HEK293T (cell line): ENCODE measurements at regions not wholly inside any gene's neighbourhood (a gene's known extent, or its start where the extent isn't known, plus 50 kb on each side); places are given as distances from the start of the nearest gene placed in this dataset.
"Not testable (repeated sequence)": the region's sequence is repeated elsewhere in the genome, so short reads cannot be mapped to it uniquely, and the experiment has no call there.

Experiments
- CTCF ChIA-PET: fragments of 350-600 bp; formaldehyde crosslinking; extraction: SDS; loops from one replicate; lab custom pipeline; 2021; ENCODE audit warnings: antibody characterized with exemption, inconsistent platforms; lab: Yijun Ruan, JAX
- POLR2A ChIA-PET: fragments of 350-600 bp; formaldehyde crosslinking; extraction: SDS; loops from one replicate; lab custom pipeline; 2020; ENCODE audit warnings: antibody characterized with exemption, inconsistent platforms; lab: Yijun Ruan, JAX
- DNase-seq: peaks from one replicate; pipeline ENCODE4 v3.0.0; 2012; ENCODE audit warnings: mixed read lengths; ENCODE audit errors: extremely low spot score
- ARNT ChIP-seq: fragments of 450-650 bp; IDR thresholded peaks from 2 replicates; pipeline ENCODE4 v1.6.1; 2017; ENCODE audit warnings: mild to moderate bottlenecking
- BHLHE40 ChIP-seq: fragments of 450-650 bp; IDR thresholded peaks from 2 replicates; pipeline ENCODE4 v1.6.1; 2016; ENCODE audit warnings: mild to moderate bottlenecking, moderate library complexity, borderline replicate concordance
- ELF4 ChIP-seq: fragments of 450-650 bp; IDR thresholded peaks from 2 replicates; pipeline ENCODE4 v1.6.1; 2017; ENCODE audit warnings: antibody characterized with exemption
- FOXK2 ChIP-seq: fragments of 450-650 bp; IDR thresholded peaks from 2 replicates; pipeline ENCODE4 v1.6.1; 2016; ENCODE audit warnings: mild to moderate bottlenecking
- FOXM1 ChIP-seq: fragments of 450-650 bp; IDR thresholded peaks from 2 replicates; pipeline ENCODE4 v1.6.1; 2017; ENCODE audit warnings: mild to moderate bottlenecking, borderline replicate concordance
- HDGF ChIP-seq: fragments of 450-650 bp; IDR thresholded peaks from 2 replicates; pipeline ENCODE4 v1.6.1; 2017; ENCODE audit warnings: antibody characterized with exemption, borderline replicate concordance
- L3MBTL2 ChIP-seq: fragments of 450-650 bp; conservative IDR thresholded peaks from 2 replicates; pipeline ENCODE4 v1.6.1; 2016; ENCODE audit warnings: mild to moderate bottlenecking
- LEF1 ChIP-seq: fragments of 450-650 bp; IDR thresholded peaks from 2 replicates; pipeline ENCODE4 v1.6.1; 2017; ENCODE audit warnings: mild to moderate bottlenecking, borderline replicate concordance
- NFRKB ChIP-seq: fragments of 450-650 bp; IDR thresholded peaks from 2 replicates; pipeline ENCODE4 v1.6.1; 2016; ENCODE audit warnings: mild to moderate bottlenecking, moderate library complexity
- PKNOX1 ChIP-seq: fragments of 450-650 bp; IDR thresholded peaks from 2 replicates; pipeline ENCODE4 v1.6.1; 2016
- SP1 ChIP-seq: fragments of 450-650 bp; IDR thresholded peaks from 2 replicates; pipeline ENCODE4 v1.6.1; 2017
- SUZ12 ChIP-seq: fragments of 450-650 bp; IDR thresholded peaks from 2 replicates; pipeline ENCODE4 v1.6.1; 2016; ENCODE audit warnings: mild to moderate bottlenecking
- TARDBP ChIP-seq: fragments of 450-650 bp; IDR thresholded peaks from 2 replicates; pipeline ENCODE4 v1.6.1; 2016
- ZNF384 ChIP-seq: fragments of 450-650 bp; IDR thresholded peaks from 2 replicates; pipeline ENCODE4 v1.6.1; 2016

GRCh38 chr12:9471501-9471900 lies 136.2 kb downstream of the KLRB1 start:
- CTCF ChIA-PET, DNase-seq, POLR2A ChIA-PET: not testable (repeated sequence)

- POLR2A ChIA-PET, DNase-seq, CTCF ChIA-PET: not testable (repeated sequence)
These were observed 137.3 kb downstream of the KLRB1 start for GRCh38 chr12:9470367-9470766.

- POLR2A ChIA-PET, DNase-seq: not testable (repeated sequence)
- CTCF ChIA-PET, result interaction anchor here (0.9 kb wide), 2 partner anchors 98 to 139 kb away, joined by 3 to 6 read pairs; no protein-coding TSS in a partner anchor
These were observed 137.8 kb downstream of the KLRB1 start for GRCh38 chr12:9469956-9470355.

- CTCF ChIA-PET, result interaction anchor here (0.9 to 1.1 kb wide), 3 partner anchors 20 to 138 kb away, joined by 3 to 6 read pairs (median 3); no protein-coding TSS in a partner anchor
These were observed 138.3 kb downstream of the KLRB1 start for GRCh38 chr12:9469463-9469862.

GRCh38 chr12:9468998-9469397 lies 138.7 kb downstream of the KLRB1 start:
- peak; percentile 53 for DNase-seq
- POLR2A ChIA-PET, result not testable (repeated sequence)
- CTCF ChIA-PET, result interaction anchor here (0.6 to 1.1 kb wide), 4 partner anchors 19 to 138 kb away, joined by 3 to 6 read pairs (median 3); no protein-coding TSS in a partner anchor

More at GRCh38 chr12:9469463-9469862, 138.3 kb downstream of the KLRB1 start:
- POLR2A ChIA-PET, DNase-seq: not testable (repeated sequence)

GRCh38 chr12:9468144-9468543 lies 139.6 kb downstream of the KLRB1 start:
- CTCF ChIA-PET, result interaction anchor here (0.6 kb wide), 1 partner anchor 89 kb away, joined by 3 read pairs; no protein-coding TSS in a partner anchor
- DNase-seq, POLR2A ChIA-PET: not testable (repeated sequence)

GRCh38 chr12:9464408-9464807 lies 143.3 kb downstream of the KLRB1 start:
- no peak for TF ChIP-seq PKNOX1
- TF ChIP-seq HDGF, result no peak
- no peak for TF ChIP-seq ZNF384
- no peak for TF ChIP-seq FOXM1
- TF ChIP-seq SP1, result no peak
- no peak for TF ChIP-seq LEF1
- no peak for TF ChIP-seq BHLHE40
- TF ChIP-seq ELF4, result no peak
- no peak for TF ChIP-seq NFRKB
- no peak for TF ChIP-seq ARNT
- no peak for TF ChIP-seq TARDBP
- no peak for TF ChIP-seq SUZ12
- TF ChIP-seq L3MBTL2, result no peak
- TF ChIP-seq FOXK2, result no peak
- ChIA-PET CTCF (no interaction called here), POLR2A (no interaction called here)
- no peak for DNase-seq

GRCh38 chr12:9455516-9455915 lies 152.2 kb downstream of the KLRB1 start:
- CTCF ChIA-PET, POLR2A ChIA-PET, DNase-seq: not testable (repeated sequence)

GRCh38 chr12:9454021-9454420 lies 153.7 kb downstream of the KLRB1 start:
- CTCF ChIA-PET, POLR2A ChIA-PET, DNase-seq: not testable (repeated sequence)

- POLR2A ChIA-PET, result not testable (repeated sequence)
These were observed 157.6 kb downstream of the KLRB1 start for GRCh38 chr12:9450127-9450567.

GRCh38 chr12:9449657-9450126 lies 158.0 kb downstream of the KLRB1 start:
- CTCF ChIA-PET, result interaction anchor here (1.2 kb wide), 1 partner anchor 19 kb away, joined by 3 read pairs; no protein-coding TSS in a partner anchor
- DNase-seq, POLR2A ChIA-PET: not testable (repeated sequence)

More at GRCh38 chr12:9450127-9450567, 157.6 kb downstream of the KLRB1 start:
- CTCF ChIA-PET, result interaction anchor here (1.2 kb wide), 1 partner anchor 19 kb away, joined by 3 read pairs; no protein-coding TSS in a partner anchor
- not testable (repeated sequence) for DNase-seq
